GM18951 (cell line): ENCODE measurements at regions not wholly inside any gene's neighbourhood (a gene's known extent, or its start where the extent isn't known, plus 50 kb on each side); places are given as distances from the start of the nearest gene placed in this dataset.

ENCODE experiments used
- POLR2A ChIP-seq: IDR thresholded peaks from 4 replicates; pipeline ENCODE4 v1.6.1; 2011; ENCODE audit warnings: mild to moderate bottlenecking; ENCODE audit not compliant: insufficient read length, insufficient read depth; ENCODE audit errors: extremely low read depth
- in situ Hi-C: fragments of 300-500 bp; cut with MboI; formaldehyde crosslinking; loops from one replicate; pipeline ENCODE4 v1.12.0; 2022; ENCODE audit warnings: low sequenced_read_pairs, mixed read lengths, inconsistent platforms; ENCODE audit not compliant: unreplicated experiment

DNA sequence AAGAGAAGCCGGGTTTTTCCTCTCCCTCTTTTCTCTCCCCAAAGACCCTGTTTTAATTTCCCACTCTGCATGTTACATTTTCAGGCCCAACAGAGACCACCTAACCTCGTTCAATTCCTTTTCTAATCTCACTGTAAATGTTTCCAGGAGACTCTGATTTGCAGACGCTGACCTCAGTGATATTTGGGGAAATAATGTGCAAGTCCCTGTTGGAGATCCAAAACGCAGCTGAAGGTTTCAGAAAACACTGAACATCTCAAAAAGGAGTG, 386.6 kb downstream of the NPIPA8 start:
- in situ Hi-C loops: no loop called here
- TF ChIP-seq POLR2A: no peak

DNA sequence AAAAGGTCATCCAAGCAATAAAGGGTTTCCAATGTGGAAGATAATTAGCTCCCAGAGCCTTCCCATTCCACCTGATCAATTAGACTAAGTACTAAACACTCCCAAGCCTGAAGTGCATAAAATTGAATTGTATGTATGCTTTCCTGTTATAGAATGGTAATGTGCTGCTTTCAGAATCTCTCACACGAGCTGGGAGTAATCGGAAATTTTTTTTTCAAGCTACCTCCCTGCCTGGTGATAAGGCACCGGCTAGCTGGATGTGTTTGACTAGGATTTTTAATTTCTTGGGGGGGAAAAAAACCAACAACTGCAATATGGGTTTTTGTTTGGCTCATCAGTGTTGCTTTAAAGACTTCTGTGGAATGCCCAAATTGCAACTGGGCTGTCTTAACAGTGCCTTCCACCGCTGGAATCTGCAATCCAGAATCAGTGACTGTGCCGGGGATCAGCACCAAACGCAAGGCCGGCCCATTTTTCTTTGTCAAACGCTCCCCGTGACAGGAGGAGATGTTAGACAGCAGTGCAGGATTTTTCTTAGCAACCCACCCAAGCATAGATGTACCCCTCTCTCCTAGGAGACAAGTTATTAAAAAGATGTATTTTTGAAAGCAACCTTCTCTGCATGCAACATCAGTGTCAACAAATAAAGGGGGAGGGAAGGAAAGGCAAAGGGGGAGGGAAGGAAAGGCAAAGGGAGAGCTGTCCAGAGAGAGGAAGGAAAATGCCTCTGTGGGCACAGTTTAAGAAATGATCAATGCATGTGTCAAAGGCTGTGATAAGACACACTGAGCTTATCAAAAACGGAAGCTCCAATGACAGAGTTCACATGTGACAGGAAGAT, 387.2 kb downstream of the NPIPA8 start:
- in situ Hi-C loops: no loop called here
- no peak for TF ChIP-seq POLR2A

- in situ Hi-C loops: no loop called here
- TF ChIP-seq POLR2A: no peak
Observed at GRCh38 chr16:17947637-17948036, 388.9 kb downstream of the NPIPA8 start.

DNA sequence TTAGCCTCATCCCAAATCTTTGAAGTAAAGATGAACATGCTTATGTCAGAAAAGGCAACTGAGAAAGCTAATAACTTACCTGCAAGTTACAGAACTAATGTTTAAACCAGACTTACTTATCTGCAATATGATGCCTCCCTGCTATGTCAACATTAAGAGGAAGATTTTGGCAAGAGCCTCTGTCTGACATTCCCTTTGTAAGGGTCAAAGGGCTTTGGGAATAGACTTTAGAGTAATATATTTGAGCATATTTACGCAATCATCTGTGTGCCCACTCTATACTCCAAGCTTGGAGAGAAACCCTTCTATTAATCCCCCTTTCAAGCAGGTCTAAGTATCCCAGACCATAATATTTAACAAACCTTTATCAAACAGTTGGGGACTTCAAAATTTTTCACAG, 389.4 kb downstream of the NPIPA8 start:
- in situ Hi-C loops: no loop called here
- TF ChIP-seq POLR2A: no peak

GRCh38 chr16:17945080-17945601, 391.4 kb downstream of the NPIPA8 start:
- in situ Hi-C loops: no loop called here
- TF ChIP-seq POLR2A: no peak

DNA sequence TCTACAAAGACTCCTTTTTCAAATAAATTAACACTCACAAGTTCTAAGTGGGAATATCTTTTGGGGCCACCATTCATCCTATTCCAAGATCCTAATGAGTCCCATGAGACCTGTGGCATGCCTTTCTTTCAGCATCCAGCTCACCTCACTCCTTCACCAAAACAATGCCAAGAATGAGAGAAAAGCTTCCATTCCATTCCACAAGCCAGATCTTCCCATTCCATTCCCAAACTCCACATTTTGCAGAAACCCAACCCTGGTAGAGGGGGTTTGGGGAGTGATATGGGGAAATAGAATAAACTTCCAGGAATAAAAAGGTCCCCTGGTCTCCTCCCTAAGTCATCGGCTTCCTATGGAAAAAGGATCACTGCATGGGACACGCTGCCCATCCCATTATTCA, 392.2 kb downstream of the NPIPA8 start:
- TF ChIP-seq POLR2A: no peak
- in situ Hi-C loops: no loop called here

GRCh38 chr16:17942067-17942466, 394.5 kb downstream of the NPIPA8 start:
- in situ Hi-C loops: no loop called here
- no peak for TF ChIP-seq POLR2A

DNA sequence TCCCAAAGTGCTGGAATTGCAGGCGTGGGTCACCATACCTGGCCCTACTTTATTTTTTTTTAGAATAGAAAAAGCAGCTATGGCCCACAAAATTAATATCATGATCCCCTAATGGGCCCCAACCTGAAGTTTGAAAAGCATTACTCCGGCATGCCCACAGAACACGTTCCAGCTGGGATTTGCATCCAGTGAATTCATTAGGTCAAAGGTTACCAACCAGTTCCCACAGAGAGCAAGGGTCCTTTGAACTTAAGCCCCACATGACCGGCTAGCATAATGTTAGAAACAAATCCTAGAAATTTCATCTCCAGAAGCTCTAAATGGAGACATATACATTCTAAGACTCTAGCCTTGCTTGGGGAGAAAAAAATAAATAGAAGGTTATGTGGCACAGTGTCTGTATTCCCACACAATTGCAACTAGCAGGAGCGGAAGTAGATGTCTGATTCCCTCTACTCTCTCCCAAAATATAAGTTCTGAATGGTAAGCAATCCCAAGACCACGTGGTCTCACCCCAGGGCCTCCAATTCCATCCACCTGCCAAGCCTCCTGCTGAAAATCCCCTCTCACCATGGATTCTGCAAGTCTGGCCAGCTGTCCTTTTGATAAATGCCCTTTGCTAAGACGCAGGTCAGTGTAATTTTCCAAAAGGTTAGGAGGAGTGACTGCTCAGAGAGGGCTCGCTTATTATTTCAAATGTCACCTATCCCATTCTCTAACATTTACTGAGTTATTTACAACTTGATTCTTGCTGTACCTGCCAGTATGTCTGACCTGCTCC, 395.8 kb downstream of the NPIPA8 start:
- TF ChIP-seq POLR2A: no peak
- in situ Hi-C loops: no loop called here

DNA sequence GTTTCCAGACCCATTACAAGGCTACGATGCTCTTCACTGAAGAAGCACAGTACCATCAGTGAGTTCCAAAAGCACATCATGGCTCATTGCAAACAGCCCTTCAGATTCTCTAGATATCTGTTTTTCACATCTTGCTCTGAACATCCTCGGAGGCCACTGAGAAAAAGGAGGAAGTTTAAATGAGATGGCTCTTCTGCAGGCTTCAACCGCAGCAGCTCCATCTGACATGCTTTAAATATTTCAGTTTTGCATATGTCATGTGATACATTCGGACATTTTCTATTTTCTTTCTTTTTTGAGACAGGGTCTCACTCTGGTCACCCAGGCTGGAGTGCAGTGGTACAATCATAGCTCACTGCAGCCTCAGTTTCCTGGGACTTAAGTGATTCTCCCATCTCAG, 396.8 kb downstream of the NPIPA8 start:
- no peak for TF ChIP-seq POLR2A
- in situ Hi-C loops: no loop called here

DNA sequence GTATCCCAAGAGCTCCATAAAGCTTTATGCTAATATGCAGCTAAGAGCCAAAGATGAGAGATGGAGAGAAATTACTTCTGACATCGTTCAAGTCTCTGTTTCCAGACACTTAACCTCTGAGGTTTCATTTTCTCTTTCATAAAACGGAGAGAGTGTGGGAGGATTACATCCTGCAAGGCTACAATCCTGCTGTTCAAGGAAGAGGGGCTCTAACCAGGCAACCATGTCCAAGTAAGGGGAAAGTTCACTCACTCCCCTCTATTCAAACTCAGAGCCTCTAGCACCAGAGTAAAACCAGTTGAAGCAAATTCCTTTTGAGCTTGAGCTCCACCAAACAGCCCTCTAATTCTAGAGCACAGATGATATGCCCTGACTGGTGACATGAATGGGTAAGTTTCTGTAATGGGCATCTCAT, 397.4 kb downstream of the NPIPA8 start:
- in situ Hi-C loops: no loop called here
- TF ChIP-seq POLR2A: no peak

DNA sequence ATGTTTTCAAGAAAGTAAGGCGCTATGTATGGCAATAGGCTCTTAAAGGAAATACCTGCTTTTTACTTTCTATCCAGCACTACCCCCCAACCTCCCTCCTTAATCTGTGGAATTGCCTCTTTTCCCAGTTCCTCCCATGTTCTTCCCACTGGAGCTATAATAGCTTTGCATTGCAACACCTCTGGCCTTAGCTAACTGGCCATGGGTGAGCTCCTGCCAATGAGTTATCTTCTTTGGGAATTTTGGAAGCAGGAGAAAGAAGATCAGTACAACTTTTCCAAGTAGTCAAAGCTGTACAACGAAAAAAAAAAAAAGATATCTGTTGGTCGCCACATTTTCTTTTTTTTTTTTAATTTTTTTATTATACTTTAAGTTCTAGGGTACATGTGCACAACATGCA, 398.0 kb downstream of the NPIPA8 start:
- TF ChIP-seq POLR2A: no peak
- in situ Hi-C loops: no loop called here

DNA sequence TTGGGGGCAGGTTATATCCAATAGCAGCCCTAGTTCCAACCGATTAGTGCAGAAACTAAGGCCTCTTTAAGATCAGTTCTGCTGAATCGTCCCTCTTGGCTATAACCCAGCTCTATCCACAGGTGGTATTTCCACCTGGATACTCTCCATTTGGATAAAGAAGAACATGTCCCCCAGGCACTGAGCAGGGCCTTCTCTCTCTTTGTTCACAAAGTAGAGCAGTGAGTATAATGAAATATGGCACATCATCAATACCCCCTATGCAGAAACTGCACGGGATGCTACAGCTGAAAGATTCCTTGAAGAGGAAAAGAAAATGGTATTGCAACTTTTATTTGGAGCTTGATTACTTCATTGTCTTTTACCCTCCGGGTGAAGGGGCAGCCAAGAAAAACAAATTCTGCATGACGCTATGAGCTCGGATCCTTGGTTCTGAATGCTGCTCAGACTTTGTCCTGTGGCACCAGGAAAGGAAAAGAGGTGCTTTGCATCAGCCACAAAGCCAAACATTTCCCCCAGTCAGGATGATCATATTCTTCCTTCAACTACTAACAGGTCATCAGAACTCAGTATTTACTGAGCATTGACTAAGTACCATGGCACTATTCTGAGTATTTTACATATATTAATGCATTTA, 399.7 kb downstream of the NPIPA8 start:
- no peak for TF ChIP-seq POLR2A
- in situ Hi-C loops: no loop called here

DNA sequence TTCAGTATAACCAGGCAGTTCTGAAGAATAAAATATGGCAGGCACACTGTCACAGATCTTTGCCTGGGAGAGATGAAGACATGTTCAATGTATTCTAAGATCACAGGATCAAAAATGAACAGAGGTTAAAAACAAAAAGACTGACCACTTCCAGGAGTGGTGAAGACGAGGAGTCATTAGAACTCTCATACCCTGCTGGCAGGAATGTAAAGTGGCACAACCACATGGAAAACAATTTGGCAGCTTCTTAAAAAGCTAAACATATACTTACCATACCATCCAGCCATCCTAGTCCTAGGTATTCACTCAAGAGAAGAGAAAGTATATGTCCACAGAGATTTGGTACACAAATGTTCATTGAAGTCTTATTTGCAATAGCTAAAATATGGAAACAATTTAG, 406.3 kb downstream of the NPIPA8 start:
- TF ChIP-seq POLR2A: no peak
- in situ Hi-C loops: no loop called here
